CD4-positive, alpha-beta T cell treated with Interleukin-6 at 100 ng/mL for 8 hours (primary cell): ENCODE measurements at regions not wholly inside any gene's neighbourhood (a gene's known extent, or its start where the extent isn't known, plus 50 kb on each side); places are given as distances from the start of the nearest gene placed in this dataset.
"Not testable (repeated sequence)": the region's sequence is repeated elsewhere in the genome, so short reads cannot be mapped to it uniquely, and the experiment has no call there.

ENCODE experiments used
- DNase-seq: peaks from one replicate; pipeline ENCODE4 v3.0.0-alpha.2; 2020; ENCODE audit warnings: mixed read lengths, low spot score

DNA sequence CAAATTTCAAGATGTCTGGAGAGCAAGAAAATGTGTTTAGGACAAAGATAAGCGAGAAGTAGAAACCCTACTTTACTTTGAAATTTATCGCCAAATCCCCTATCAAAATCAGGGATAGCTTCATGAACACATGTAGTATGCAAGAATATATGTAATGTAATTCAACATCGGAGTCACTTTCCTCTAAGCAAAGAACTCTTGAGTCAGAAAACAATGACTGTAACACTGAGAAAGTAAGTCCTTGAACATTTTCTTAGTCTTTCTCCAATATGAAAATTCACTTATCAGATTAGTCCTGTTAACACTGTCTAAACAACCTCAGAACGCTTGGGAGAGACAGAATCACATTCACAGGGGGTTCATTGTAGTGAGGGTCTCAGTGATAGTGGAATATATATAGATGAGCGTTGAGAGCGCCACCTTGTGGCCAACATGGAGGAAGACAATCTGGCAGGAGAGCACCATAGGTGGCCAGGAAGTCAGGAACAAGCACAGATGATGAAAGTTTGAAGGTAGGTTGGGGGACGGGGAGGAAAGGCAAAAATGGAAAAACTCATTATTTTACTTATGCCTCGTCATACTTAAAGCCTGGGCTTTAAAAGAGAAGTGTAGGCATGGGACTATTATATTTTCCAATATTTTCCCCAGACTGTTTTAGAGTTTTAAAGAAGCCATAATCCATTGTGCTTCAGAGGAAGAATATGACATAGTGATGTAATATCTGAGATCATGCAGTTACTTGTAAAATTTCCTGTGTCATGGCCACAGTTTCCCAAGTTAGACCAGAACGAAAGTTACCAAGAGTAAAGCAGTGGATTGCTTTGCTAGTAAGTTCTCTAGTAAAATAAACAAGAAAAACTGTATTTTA is 115.5 kb upstream of the GNAI1 start:
- DNase-seq = peak; percentile 12

DNA sequence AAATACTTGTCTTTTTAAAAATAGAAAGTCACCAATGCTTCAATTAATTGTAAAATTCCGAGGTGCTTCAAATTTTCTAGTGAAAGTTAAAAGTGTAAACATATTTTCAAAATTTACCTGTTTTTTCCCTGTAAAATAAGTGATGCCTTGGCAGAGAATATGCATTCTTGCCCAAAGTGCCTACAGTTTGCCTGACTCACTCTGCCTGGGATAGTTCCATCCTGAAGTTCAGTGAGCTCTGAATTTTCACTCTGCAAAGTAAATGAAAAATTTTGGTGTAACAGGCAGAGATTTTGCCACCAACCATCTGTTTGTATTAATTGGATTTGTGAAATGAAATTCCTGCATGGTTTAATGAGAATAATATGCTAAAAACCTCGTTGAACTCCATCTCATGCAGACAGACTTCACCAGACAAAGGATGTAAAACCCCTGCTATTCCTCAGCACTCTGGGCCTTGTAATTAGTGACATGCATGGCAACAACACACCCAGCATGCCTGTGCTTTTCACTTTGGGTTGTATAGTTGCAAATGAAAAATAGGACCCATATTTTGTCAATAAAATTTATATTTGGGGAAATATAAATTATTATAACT is 117.4 kb upstream of the GNAI1 start:
- DNase-seq = no peak

DNA sequence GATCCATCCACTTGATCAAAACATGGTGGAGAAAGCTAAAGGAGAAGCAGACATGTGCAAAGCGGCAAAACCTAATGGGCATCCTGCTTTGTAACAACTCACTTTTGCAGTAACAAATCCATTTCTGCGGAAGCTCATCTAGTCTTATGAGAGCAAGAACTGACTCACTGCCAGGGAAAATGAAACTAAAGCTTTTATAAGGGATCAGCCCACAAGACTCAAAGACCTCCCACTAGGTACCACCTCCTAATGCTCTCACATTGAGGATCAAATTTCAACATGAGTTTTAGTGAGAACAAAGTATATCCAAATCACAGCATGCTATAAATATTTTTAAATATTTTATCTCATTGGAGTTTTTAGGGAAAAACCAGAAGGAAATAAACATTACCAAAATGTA is 120.1 kb upstream of the GNAI1 start:
- no peak for DNase-seq

DNA sequence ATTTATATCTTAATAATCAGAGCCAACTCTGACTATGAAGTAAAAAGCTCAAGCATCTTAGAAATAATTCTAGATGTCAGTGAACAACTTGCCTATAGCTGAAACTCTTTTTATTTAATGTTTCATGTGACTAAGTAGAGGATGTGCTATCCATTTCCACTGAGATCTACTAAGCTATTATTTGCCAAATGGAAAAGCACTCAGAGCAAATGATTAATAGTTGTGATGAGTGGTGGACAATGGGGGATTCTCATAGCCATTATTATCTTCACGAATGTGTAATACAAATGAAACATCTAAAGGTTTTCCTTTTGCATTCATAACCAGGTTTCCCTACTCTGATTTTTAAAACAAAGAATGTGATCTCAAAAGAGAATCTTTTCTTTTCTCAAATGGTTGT is 126.6 kb upstream of the GNAI1 start:
- DNase-seq = no peak

DNA sequence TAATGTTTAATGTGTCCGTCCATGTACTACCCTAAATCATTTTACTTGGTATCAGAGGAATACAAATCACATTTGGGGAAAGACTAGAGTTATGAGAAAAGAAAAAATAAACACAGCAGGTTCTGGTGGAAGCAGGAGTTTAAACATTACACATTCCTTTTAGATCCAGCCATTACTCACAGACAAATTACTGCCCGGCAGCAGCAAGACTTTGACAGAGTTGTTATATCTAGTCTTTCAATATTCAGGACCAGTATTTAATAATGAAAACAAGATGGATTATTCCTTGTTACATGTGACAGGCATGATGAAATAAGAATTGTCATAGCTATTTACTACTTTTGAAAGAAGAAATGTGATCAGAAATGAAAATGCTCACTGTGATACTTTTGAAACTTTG is 131.8 kb upstream of the GNAI1 start:
- DNase-seq = no peak

DNA sequence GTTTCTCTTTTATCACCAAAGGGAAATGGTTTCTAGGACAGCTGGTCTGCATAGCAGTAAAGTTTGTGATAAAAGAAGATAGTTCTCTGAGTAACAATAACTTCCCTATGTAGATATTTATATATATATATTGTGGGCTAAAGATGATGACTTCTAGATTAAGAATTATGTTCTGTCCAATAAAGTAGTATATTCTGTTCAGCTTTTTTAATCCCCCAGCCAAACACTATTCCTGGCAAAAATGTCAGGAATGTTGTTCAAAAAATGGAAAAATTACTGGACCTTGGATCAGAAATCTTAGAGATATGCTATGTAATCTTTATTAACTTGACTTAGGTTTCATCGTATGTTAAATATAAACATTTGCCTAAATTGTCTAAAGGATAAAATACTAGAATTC is 136.3 kb upstream of the GNAI1 start:
- no peak for DNase-seq

DNA sequence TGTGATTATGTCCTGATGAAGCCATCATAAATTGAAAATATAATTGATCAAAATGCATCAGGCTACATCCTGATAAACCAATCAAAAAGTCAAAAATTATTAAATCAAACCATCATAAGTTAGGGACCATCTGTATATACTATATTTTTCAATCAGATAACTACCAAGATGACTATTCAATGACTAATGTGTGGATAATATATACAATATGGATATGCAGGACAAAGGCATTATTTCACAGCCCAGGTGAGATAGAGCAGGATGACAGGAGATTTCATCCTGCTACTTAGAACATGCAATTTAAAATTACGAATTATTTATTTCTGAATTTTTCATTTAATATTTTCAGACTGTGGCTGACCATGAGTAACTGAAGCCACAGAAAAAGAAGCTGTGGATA is 137.3 kb upstream of the GNAI1 start:
- no peak for DNase-seq

DNA sequence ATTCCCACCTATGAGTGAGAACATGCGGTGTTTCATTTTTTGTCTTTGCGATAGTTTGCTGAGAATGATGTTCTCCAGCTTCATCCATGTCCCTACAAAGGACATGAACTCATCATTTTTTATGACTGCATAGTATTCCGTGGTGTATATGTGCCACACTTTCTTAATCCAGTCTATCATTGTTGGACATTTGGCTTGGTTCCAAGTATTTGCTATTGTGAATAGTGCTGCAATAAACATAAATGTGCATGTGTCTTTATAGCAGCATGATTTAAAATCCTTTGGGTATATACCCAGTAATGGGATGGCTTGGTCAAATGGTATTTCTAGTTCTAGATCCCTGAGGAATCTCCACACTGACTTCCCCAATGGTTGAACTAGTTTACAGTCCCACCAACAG is 138.9 kb upstream of the GNAI1 start:
- DNase-seq = not testable (repeated sequence)

DNA sequence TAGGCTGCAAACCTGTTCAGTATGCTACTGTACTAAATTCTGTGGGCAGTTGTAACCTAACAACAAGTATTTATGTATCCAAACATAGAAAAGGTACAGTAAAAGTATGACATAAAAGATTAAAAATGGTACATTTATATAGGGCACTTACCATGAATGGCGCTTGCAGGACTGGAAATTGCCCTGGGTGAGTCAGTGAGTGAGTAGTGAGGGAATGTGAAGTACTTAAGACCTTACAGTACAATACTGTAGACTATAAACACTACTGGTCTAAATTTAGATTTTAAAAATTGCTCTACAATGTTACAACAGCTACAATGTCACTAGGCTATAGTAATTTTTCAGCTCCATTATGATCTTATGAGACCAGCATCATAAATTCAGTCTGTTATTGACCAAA is 146.0 kb upstream of the GNAI1 start:
- no peak for DNase-seq

DNA sequence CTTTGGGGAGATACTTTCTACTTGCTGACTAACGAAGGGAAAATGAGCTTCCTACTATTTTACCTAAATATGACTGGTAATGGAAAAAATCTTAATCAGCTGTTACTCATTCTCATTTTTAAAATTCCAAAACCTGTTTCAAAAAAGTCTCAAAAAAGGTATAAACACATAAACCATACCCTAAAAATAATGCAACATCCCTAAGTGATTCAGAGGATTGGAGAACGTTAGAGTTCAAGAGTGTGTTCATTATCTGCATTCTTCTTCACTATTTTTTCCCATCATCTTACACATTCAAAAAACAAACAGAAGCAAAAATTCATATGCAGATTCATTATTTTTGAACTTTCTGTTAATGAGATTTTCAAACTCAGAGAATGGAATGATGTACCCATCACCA is 150.4 kb upstream of the GNAI1 start:
- DNase-seq = no peak

DNA sequence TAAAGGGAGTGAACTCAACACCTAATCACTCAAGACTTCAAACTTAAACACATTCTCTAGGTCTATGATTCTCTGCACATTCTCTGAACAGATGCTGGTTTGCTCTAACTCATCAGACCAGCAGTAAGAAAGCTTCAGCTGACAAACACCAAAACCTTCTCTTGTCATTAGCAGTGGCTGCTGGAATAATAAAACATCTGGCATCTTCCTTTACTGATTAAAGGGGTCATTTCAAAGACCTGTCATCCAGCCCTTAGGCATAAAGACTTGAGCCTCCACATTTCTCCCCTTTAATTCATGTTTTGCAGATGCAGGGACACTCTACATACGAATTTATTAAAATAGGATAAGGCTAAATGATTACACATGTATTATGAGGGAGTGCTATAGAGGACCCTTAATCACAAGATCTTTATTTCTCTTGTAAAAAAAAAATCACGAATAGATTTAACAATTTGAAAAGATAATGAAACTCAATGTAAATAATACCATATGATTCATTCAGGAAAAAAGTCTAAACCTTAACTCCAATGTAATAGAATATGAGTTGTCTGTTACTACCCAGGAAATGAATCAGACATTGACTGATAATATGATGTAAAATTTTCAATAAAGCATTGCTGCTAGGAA is 152.4 kb upstream of the GNAI1 start:
- DNase-seq = no peak

DNA sequence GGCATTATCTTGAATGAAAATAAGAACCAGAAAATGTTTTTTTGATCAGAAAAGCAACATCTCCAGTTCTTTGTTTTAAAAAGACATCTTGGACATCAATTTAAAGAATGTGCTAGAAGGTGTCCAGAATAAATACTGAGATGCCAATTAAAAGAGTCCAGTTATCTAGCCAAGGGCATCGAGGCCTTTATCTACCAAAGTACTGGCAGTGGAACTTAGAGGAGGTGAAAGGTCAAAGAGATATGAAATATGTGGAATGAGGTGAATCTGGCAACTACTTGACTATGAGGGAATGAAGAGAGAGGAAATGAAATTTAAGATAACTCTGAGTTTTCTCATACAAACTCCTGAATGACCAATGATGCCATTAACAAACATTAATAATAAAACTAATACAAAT is 154.3 kb upstream of the GNAI1 start:
- DNase-seq = no peak

DNA sequence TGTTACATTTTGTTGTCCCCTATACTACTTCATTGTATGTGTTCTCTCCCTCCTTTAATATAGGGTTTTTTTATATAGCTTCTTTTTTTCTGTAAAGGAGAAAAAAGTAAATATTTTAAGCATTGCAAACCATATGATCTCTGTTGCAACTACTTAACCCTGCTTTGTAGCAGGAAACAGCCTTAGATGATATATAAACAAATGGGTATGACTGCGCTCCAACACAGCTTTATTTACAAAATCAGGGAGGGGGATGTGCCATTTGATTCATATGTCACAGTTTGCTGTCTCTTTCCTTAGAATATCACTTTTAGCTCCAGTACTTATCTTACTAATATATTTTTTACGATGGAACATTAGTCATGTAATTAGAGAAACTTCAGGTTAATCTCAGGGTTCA is 155.2 kb upstream of the GNAI1 start:
- DNase-seq = no peak

DNA sequence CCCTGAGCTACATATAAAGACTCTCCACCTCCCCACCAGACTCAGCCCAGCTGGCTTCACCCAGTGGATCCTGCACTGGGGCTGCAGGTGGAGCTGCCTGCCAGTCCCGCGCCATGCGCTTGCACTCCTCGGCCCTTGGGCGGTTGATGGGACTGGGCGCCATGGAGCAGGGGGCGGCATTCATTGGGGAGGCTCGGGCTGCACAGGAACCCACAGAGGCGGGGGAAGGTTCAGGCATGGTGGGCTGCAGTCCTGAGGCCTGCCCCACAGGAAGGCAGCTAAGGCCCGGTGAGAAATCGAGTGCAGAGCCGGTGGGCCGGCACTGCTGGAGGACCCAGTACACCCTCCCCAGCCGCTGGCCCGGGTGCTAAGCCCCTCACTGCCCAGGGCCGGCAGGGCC is 157.2 kb upstream of the GNAI1 start:
- DNase-seq = no peak

DNA sequence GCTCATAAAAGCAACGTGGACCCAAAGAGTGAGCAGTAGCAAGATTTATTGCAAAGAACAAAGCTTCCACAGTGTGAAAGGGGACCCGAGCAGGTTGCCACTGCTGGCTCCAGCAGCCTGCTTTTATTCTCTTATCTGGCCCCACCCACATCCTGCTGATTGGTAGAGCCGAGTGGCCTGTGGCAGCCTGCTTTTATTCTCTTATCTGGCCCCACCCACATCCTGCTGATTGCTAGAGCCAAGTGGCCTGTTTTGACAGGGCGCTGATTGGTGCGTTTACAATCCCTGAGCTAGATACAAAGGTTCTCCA is 158.0 kb upstream of the GNAI1 start:
- peak; percentile 1 for DNase-seq

DNA sequence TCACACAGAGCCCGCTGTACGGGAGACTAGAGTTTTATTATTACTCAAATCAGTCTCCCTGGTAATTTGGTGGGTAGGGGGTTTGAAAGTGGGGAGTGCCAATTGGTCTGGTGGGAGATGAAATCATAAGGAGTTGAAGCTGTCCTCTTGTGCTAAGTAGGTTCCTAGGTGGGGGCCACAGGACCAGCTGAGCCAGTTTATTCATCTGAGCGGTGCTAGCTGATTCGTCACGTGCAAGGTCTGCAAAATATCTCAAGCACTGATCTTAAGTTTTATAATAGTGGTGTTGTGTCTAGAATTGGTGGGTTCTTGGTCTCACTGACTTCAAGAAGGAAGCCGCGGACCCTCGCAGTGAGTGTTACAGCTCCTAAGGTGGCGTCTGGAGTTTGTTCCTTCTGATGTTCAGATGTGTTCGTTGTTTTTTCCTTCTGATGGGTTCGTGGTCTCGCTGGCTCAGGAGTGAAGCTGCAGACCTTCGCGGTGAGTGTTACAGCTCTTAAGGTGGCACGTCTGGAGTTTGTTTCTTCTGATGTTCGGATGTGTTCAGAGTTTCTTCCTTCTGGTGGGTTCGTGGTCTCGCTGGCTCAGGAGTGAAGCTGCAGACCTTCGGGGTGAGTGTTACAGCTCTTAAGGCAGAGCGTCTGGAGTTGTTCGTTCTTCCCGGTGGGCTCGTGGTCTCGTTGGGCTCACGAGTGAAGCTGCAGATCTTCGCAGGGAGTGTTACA is 158.5 kb upstream of the GNAI1 start:
- DNase-seq = not testable (repeated sequence)

DNA sequence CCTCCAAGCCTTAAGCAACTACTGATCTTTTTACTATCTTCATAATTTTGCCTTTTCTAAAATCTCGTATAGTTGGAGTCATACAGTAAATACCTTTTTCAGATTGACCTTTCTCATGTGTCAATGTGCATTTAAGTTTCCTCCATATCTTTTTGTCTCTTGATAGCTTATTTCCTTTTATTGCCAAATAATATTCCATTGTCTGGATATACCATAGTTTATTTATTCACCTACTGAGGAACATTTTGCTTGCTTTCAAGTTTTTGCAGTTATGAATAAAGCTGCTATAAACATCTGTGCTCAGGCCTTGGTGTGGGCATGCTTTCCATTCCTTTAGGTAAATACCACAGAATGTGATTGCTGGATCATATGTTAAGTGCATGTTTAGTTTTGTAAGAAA is 161.2 kb upstream of the GNAI1 start:
- DNase-seq = no peak

DNA sequence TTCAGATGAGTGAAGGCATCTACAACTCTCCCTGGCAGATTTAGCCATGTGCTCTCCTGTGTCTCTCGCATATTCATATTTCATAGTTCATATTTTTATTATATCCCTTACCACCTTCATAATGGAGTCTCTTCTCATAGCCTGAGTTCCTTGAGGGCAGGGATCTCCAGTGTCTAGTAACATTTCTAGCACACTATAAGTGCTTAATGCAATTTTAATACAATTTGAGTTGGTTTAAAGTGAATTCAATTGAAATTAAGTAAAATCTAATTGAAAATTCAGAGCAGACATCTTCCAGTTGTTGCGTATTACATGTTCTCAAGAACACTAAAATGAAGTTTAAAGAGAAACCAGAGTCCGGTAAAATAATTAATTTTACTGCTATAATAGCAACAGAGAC is 163.6 kb upstream of the GNAI1 start:
- DNase-seq = no peak

DNA sequence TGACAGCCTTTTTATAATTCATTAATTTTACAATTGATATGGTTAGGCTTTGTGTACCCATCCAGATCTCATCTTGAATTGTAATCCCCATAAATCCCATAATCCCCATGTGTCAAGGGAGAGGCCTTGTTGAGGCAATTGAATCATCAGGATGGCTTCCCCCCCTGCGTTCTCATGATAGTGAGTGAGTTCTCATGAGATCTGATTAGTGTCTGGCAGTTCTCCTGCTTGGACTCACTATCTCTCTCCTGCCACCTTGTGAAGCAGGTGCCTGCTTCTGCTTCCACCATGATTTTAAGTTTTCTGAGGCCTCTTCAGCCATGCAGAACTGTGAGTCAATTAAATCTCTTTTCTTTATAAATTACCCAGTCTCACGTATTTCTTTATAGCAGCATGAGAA is 165.7 kb upstream of the GNAI1 start:
- DNase-seq = no peak

DNA sequence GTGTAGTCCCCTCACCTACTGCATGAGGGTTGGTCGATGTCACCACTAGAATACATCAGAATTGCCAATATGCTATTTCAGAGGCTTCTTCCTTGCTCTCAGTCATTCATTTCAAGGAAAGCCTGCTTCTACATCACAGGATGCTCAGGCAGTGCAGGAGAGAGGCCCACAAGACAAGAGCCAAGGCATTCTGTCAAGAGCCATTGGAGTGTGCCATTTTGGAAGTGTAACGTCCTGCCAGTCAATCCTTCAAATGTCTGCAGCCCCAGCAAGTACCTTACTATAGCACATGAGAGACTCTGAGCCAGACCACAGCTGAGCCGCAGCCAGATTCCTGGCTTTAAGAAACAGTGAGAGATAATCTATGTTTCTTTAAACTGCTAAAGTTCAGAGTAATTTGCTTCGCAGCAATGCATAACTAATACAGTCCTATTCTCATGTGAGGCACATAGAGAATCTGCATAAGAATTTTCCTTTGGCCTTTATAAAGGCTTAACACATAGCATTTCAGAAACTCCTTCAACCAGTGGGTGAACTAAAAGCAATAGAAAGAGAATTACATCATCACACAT is 166.5 kb upstream of the GNAI1 start:
- DNase-seq = no peak

DNA sequence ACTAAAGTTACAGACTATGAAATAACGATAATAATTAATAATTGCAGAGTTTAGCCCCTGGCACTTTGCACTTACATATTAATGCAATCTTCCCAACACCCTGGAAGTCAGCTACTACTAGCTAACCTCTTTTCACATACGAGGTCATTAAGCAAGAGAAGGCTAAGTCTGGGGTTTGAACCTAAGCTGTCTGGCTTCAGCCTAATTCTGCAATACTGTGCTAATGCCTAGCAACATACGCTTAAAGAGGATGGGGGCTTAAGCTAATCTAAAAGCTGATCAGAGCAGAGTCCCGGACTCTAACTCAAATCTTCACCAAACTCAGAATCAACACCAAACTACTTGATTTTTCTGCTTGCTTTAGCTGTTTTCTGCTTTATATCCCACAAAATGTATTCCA is 168.7 kb upstream of the GNAI1 start:
- DNase-seq = no peak

DNA sequence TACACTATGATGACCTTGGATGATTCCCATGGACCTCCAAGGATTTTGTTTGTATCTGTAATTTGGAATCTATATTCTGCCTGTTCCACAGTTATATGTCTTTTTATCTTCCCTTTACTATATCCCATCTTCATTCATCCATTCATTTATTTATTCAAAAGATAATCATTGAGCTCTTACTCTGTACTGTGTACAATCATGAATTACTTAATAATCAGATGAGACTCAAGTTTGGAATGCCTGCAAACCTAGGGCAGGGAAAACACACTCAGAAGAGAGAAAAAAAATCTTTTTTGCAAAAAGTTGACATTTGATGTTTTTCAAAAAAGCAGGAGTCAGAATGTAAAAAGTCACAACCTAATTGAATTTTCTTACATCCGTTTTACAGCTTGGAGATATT is 170.2 kb upstream of the GNAI1 start:
- no peak for DNase-seq

DNA sequence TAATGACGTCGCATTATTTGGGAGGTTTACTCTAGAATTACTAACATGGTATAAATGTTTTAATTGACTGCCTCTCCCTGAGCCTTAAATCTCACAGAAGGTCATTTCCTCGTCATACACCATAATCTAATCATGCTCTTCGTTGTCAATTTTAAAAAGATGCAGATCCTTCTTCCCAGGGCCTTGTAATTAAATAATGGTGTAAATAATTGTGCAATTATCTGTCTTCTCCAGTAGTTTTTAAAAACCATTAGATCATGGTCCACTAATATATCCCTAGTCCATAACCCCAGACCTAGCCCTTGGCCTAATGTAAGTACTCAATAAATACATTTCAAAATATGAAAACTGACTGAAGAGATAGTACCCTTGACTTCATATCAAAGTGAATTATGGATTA is 181.5 kb upstream of the GNAI1 start:
- DNase-seq = no peak
